ENCODE measurements at regions not wholly inside any gene's neighbourhood (a gene's known extent, or its start where the extent isn't known, plus 50 kb on each side); places are given as distances from the start of the nearest gene placed in this dataset.

DNA sequence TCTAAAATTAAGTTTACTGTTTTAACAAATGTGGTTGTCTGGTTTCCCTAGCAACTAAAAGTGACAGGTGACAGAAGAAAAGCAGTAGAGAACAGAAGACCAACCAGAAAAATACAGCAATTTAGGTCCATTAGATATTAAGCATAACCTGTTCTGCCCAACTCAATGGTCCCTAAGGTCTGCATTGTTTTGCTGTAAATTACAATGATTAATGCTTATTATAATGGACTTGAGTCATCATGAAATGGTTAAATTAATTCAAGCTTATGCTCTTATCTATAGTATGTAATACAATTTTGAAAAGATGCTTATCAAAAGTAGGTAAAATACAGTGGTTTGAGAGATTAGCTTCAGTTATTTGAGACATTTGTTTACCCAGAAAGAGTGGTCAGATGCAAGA is 378.0 kb downstream of the GRB14 start:
- TF ChIP-seq, protein P1, sequence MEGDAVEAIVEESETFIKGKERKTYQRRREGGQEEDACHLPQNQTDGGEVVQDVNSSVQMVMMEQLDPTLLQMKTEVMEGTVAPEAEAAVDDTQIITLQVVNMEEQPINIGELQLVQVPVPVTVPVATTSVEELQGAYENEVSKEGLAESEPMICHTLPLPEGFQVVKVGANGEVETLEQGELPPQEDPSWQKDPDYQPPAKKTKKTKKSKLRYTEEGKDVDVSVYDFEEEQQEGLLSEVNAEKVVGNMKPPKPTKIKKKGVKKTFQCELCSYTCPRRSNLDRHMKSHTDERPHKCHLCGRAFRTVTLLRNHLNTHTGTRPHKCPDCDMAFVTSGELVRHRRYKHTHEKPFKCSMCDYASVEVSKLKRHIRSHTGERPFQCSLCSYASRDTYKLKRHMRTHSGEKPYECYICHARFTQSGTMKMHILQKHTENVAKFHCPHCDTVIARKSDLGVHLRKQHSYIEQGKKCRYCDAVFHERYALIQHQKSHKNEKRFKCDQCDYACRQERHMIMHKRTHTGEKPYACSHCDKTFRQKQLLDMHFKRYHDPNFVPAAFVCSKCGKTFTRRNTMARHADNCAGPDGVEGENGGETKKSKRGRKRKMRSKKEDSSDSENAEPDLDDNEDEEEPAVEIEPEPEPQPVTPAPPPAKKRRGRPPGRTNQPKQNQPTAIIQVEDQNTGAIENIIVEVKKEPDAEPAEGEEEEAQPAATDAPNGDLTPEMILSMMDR (optimal IDR thresholded peaks at IDR 0.05 in 1 of 3, IDR thresholded peaks at IDR 0.05 in 1 of 3, conservative IDR thresholded peaks at IDR 0.05 in 1 of 3; ENCODE audit: extremely low read depth in 1 of 3, insufficient read depth in 2 of 3, low read length in 3 of 3): no peak
- no peak for TF ChIP-seq EZH2 (IDR thresholded peaks at IDR 0.05; ENCODE audit: low read length)
